HL-60 (cell line): ENCODE measurements at regions not wholly inside any gene's neighbourhood (a gene's known extent, or its start where the extent isn't known, plus 50 kb on each side); places are given as distances from the start of the nearest gene placed in this dataset.

Experiments
- DNase-seq, 2 experiments: peaks; one replicate each; pipeline ENCODE4 v3.0.0-alpha.2; 2010 to 2020; ENCODE audit warnings: low read depth in 1 of 2, low spot score in 1 of 2
- H3K27ac ChIP-seq: fragments of 250-450 bp; sonication (Bioruptor Pico); replicated peaks from 2 replicates; pipeline ENCODE4 v1.5.1; 2020; ENCODE audit warnings: mild to moderate bottlenecking, moderate library complexity
- H3K27me3 ChIP-seq: fragments of 250-450 bp; sonication (Bioruptor Pico); 2 replicates; pipeline ENCODE4 v1.5.1; 2021; ENCODE audit warnings: mild to moderate bottlenecking, moderate library complexity; ENCODE audit not compliant: insufficient read depth, poor library complexity, severe bottlenecking
- H3K4me3 ChIP-seq: replicated peaks from 2 replicates; pipeline ENCODE4 v1.5.1; 2011; ENCODE audit warnings: mild to moderate bottlenecking, control low read depth, low read length; ENCODE audit not compliant: insufficient read depth
- GABPA ChIP-seq: IDR thresholded peaks from 2 replicates; pipeline ENCODE4 v1.6.1; 2012; ENCODE audit warnings: low read depth
- POLR2AphosphoS5 ChIP-seq: IDR thresholded peaks from 2 replicates; pipeline ENCODE4 v1.6.1; 2012; ENCODE audit warnings: low read depth
- SPI1 ChIP-seq: IDR thresholded peaks from 2 replicates; pipeline ENCODE4 v1.6.1; 2012; ENCODE audit warnings: low read depth, mild to moderate bottlenecking, borderline replicate concordance
- TF ChIP-seq, protein P1 (sequence below): IDR thresholded peaks from one replicate; pipeline ENCODE4 v1.5.1; 2011; ENCODE audit warnings: low read length, control low read depth, inconsistent platforms; ENCODE audit not compliant: insufficient read depth
- TF ChIP-seq, protein P2 (sequence below): IDR thresholded peaks from 2 replicates; pipeline ENCODE4 v1.6.1; 2012; ENCODE audit warnings: low read depth; ENCODE audit not compliant: insufficient replicate concordance

DNA sequence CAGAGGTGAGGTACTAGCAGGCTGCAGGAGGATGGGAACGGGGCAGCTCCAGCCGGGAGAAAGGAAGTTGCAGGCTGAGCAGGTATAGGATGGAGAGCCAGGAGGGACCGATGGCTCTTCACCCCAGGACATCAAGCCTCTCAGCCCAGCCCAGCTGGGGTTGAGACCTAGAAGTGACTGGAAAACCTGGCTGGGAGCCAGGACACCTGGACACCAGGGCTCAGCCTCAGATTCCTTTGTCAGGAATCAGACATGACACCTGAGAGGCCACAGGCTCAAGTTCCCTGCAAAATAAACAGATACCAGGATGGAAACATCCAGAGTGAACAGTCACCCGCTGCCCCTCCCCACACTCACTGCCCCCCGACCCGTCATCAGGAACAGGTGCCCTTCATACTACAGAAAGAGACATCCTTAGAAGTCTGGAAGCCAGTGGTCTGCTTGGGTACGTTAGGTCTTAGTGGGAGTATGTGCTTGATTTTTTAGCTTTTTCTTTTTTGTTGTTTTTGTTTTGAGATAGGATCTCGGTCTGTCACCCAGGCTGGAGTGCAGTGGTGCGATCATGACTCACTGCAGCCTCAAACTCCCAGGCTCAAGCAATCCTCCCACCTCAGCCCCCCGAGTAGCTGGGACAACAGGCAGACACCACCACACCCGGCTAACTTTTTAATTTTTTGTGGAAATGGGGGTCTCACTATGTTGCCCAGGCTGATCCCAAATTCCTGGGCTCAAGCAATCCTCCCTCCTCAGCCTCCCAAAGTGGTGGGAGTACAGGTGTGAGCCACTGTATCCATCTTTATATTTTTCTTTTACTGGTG lies 74.5 kb upstream of the CALM2 start:
- DNase-seq, result no peak
- H3K27ac ChIP-seq, result no peak overlapping the region
- TF ChIP-seq, protein P1, sequence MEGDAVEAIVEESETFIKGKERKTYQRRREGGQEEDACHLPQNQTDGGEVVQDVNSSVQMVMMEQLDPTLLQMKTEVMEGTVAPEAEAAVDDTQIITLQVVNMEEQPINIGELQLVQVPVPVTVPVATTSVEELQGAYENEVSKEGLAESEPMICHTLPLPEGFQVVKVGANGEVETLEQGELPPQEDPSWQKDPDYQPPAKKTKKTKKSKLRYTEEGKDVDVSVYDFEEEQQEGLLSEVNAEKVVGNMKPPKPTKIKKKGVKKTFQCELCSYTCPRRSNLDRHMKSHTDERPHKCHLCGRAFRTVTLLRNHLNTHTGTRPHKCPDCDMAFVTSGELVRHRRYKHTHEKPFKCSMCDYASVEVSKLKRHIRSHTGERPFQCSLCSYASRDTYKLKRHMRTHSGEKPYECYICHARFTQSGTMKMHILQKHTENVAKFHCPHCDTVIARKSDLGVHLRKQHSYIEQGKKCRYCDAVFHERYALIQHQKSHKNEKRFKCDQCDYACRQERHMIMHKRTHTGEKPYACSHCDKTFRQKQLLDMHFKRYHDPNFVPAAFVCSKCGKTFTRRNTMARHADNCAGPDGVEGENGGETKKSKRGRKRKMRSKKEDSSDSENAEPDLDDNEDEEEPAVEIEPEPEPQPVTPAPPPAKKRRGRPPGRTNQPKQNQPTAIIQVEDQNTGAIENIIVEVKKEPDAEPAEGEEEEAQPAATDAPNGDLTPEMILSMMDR, result no peak
- TF ChIP-seq SPI1, result no peak
- H3K27me3 ChIP-seq, result no peaks in the 10 kb centered on the region
- no peak overlapping the region for H3K4me3 ChIP-seq

DNA sequence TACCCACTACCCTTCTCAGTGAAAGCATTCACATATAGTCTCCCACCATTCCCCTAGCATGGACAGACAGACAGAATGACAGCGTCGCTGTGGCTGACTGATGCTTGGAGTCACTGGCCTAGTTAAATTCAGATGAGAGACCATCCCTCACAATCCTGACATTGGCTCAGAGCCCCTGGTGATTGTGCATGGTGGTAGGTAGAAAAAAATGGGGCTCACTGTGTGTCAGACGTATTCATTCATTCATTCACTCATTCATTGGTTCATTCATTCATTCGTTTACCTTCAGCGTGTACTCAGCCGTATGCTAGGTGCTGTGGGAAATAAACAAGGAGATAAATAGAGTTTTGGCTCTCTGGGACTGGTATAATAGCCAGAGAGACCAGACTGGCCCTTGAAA lies 73.6 kb upstream of the CALM2 start:
- TF ChIP-seq GABPA (no peak), POLR2AphosphoS5 (no peak), SPI1 (no peak)
- TF ChIP-seq, protein P1, result no peak
- TF ChIP-seq, protein P2, sequence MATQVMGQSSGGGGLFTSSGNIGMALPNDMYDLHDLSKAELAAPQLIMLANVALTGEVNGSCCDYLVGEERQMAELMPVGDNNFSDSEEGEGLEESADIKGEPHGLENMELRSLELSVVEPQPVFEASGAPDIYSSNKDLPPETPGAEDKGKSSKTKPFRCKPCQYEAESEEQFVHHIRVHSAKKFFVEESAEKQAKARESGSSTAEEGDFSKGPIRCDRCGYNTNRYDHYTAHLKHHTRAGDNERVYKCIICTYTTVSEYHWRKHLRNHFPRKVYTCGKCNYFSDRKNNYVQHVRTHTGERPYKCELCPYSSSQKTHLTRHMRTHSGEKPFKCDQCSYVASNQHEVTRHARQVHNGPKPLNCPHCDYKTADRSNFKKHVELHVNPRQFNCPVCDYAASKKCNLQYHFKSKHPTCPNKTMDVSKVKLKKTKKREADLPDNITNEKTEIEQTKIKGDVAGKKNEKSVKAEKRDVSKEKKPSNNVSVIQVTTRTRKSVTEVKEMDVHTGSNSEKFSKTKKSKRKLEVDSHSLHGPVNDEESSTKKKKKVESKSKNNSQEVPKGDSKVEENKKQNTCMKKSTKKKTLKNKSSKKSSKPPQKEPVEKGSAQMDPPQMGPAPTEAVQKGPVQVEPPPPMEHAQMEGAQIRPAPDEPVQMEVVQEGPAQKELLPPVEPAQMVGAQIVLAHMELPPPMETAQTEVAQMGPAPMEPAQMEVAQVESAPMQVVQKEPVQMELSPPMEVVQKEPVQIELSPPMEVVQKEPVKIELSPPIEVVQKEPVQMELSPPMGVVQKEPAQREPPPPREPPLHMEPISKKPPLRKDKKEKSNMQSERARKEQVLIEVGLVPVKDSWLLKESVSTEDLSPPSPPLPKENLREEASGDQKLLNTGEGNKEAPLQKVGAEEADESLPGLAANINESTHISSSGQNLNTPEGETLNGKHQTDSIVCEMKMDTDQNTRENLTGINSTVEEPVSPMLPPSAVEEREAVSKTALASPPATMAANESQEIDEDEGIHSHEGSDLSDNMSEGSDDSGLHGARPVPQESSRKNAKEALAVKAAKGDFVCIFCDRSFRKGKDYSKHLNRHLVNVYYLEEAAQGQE, result no peak
- DNase-seq, result no peak
- Histone ChIP-seq H3K27me3 (no peaks in the 10 kb centered on the region), H3K27ac (no peak overlapping the region), H3K4me3 (no peak overlapping the region)

DNA sequence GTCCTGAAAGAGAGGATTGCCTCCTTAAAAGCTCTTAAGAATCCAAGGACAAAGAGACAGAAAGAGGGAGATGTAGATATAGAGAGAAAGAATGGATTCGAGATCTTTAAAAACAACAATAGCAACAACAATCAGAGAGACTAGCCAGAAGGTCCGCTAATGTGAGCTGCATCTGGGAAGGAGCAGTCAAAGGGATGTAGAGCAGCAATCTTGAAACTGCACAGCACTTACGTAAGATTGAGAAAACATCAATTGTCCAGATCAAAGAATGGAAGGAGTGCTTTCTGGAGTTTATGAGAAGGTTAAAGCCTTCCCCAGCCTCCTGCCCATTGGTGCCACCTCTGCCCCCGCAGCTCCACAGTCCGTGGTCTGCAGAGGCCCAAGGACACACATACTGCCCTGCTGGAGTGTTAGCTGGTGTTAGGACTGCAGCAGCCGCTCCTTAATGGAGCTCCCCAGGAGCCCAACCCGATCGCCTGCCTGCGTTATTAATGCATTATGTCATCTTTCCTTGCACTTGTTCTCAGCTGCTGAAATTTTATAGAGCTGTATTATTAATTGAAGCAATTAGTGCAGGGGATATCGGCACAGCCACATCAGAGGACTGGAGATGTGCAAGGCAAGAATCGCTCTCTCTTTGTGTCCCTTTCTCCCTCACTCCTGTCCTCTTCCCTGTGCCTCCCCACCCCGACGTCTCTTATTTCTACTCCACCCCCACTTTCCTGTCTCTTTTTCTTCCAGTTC lies 73.0 kb upstream of the CALM2 start:
- Histone ChIP-seq H3K27me3 (no peaks in the 10 kb centered on the region), H3K27ac (no peak overlapping the region), H3K4me3 (no peak overlapping the region)
- DNase-seq, result no peak
- TF ChIP-seq POLR2AphosphoS5, result no peak
- TF ChIP-seq GABPA, result no peak
- no peak for TF ChIP-seq SPI1
- TF ChIP-seq, protein P2, result no peak
- TF ChIP-seq, protein P1, result no peak
